ENCODE measurements at regions not wholly inside any gene's neighbourhood (a gene's known extent, or its start where the extent isn't known, plus 50 kb on each side); places are given as distances from the start of the nearest gene placed in this dataset.

- no peak overlapping the region for H3K27ac ChIP-seq
- no peak for TF ChIP-seq CTCF (conservative IDR thresholded peaks at IDR 0.05)
- no peak for TF ChIP-seq ZFX (IDR thresholded peaks at IDR 0.05)
Measured at GRCh38 chr4:57401586-57401985, 291.4 kb upstream of the IGFBP7 start.

- no peak for TF ChIP-seq ZFX (IDR thresholded peaks at IDR 0.05)
- TF ChIP-seq CTCF (conservative IDR thresholded peaks at IDR 0.05), result no peak
Measured at GRCh38 chr4:57378766-57379165, 268.6 kb upstream of the IGFBP7 start.

GRCh38 chr4:57374866-57375595, 264.8 kb upstream of the IGFBP7 start:
- TF ChIP-seq CTCF (conservative IDR thresholded peaks at IDR 0.05) (no peak), ZFX (IDR thresholded peaks at IDR 0.05) (no peak)
- H3K27ac ChIP-seq, result no peak overlapping the region

More at GRCh38 chr4:57378766-57379165, 268.6 kb upstream of the IGFBP7 start:
- H3K27ac ChIP-seq, result no peak overlapping the region

- TF ChIP-seq ZFX (IDR thresholded peaks at IDR 0.05) (no peak), CTCF (conservative IDR thresholded peaks at IDR 0.05) (no peak)
- H3K27ac ChIP-seq, result no peak overlapping the region
Measured at GRCh38 chr4:57373991-57374390, 263.8 kb upstream of the IGFBP7 start.

GRCh38 chr4:57371671-57372070, 261.5 kb upstream of the IGFBP7 start:
- no peak overlapping the region for H3K27ac ChIP-seq
- TF ChIP-seq ZFX (IDR thresholded peaks at IDR 0.05) (no peak), CTCF (conservative IDR thresholded peaks at IDR 0.05) (no peak)

- no peak for TF ChIP-seq CTCF (conservative IDR thresholded peaks at IDR 0.05)
- no peak overlapping the region for H3K27ac ChIP-seq
Measured at GRCh38 chr4:57370691-57371090, 260.5 kb upstream of the IGFBP7 start.

GRCh38 chr4:57369446-57369845, 259.3 kb upstream of the IGFBP7 start:
- no peak for TF ChIP-seq ZFX (IDR thresholded peaks at IDR 0.05)
- TF ChIP-seq CTCF (conservative IDR thresholded peaks at IDR 0.05), result no peak
- no peak overlapping the region for H3K27ac ChIP-seq
